H1 (cell line): ENCODE measurements at regions not wholly inside any gene's neighbourhood (a gene's known extent, or its start where the extent isn't known, plus 50 kb on each side); places are given as distances from the start of the nearest gene placed in this dataset.

ENCODE experiments used
- CTCF ChIA-PET: fragments of 300-600 bp; sonication (Branson Sonifier 250); formaldehyde crosslinking; loops from one replicate; lab custom pipeline; 2021; ENCODE audit not compliant: partially characterized antibody; lab: Charles Lee
- POLR2A ChIA-PET: fragments of 300-600 bp; sonication (Branson Sonifier 250); formaldehyde crosslinking; loops from one replicate; lab custom pipeline; 2021; ENCODE audit warnings: inconsistent platforms; ENCODE audit not compliant: partially characterized antibody; lab: Charles Lee
- DNase-seq, 2 experiments: peaks; one replicate each; pipeline versions ENCODE4 v3.0.0 to v3.0.0-alpha.2; 2010 to 2022; ENCODE audit warnings: low spot score in 2 of 2, low read depth in 1 of 2, mixed read lengths in 1 of 2
- FAIRE-seq: peaks from 2 replicates; lab custom pipeline; 2011; peaks lifted over from hg19 to GRCh38; lab: Jason Lieb, UNC
- H2AFZ ChIP-seq: 2 replicates; pipeline ENCODE4 v1.8.1; 2012; ENCODE audit warnings: low read length, inconsistent platforms
- H2AK5ac ChIP-seq: 2 replicates; pipeline ENCODE4 v1.6.1; 2013; ENCODE audit warnings: low read depth, low read length
- H2BK120ac ChIP-seq: replicated peaks from 2 replicates; pipeline ENCODE3; 2013; ENCODE audit warnings: low read depth, low read length, inconsistent platforms
- H2BK12ac ChIP-seq: 2 replicates; pipeline ENCODE4 v1.6.1; 2013; ENCODE audit warnings: low read depth, low read length
- H2BK15ac ChIP-seq: 2 replicates; pipeline ENCODE4 v1.6.1; 2013; ENCODE audit warnings: low read length
- H2BK20ac ChIP-seq: 2 replicates; pipeline ENCODE4 v1.6.1; 2013; ENCODE audit warnings: low read length
- H2BK5ac ChIP-seq: 2 replicates; pipeline ENCODE4 v1.6.1; 2013; ENCODE audit warnings: low read depth, low read length
- H3K14ac ChIP-seq: 2 replicates; pipeline ENCODE4 v1.6.1; 2013; ENCODE audit warnings: inconsistent platforms; ENCODE audit not compliant: insufficient read length
- H3K18ac ChIP-seq: 2 replicates; pipeline ENCODE4 v1.6.1; 2013; ENCODE audit warnings: low read length; ENCODE audit errors: extremely low read depth
- H3K23ac ChIP-seq: 2 replicates; pipeline ENCODE4 v1.6.1; 2013; ENCODE audit warnings: inconsistent platforms; ENCODE audit not compliant: insufficient read length
- H3K23me2 ChIP-seq: 2 replicates; pipeline ENCODE4 v1.6.1; 2013; ENCODE audit warnings: low read depth, low read length
- H3K27ac ChIP-seq: 2 replicates; pipeline ENCODE4 v1.6.1; 2011; ENCODE audit warnings: low read depth, low read length, inconsistent platforms
- H3K27me3 ChIP-seq, 4 experiments: replicated peaks in 1 of 4; 1 replicate in 1 of 4; 2 replicates in 3 of 4; pipeline versions ENCODE4 v1.6.1 to v1.8.1; 2011 to 2013; ENCODE audit warnings: low read length in 3 of 4, mild to moderate bottlenecking in 3 of 4, inconsistent platforms in 2 of 4, mixed read lengths in 2 of 4, moderate library complexity in 1 of 4; ENCODE audit not compliant: control insufficient read depth in 3 of 4, insufficient read depth in 3 of 4; ENCODE audit errors: extremely low read depth in 1 of 4
- H3K36me3 ChIP-seq, 4 experiments: 2 replicates each; pipeline versions ENCODE4 v1.6.1 to v1.8.1; 2011 to 2013; ENCODE audit warnings: mild to moderate bottlenecking in 4 of 4, low read length in 3 of 4, moderate library complexity in 2 of 4, control low read depth in 1 of 4, inconsistent platforms in 1 of 4; ENCODE audit not compliant: insufficient read depth in 4 of 4, control insufficient read depth in 2 of 4
- H3K4ac ChIP-seq: replicated peaks from 2 replicates; pipeline ENCODE3; 2013; ENCODE audit warnings: low read length, low read depth, mixed read lengths, inconsistent platforms; ENCODE audit not compliant: insufficient read length
- H3K4me1 ChIP-seq, 4 experiments: replicated peaks in 1 of 4; 1 replicate in 1 of 4; 2 replicates in 3 of 4; pipeline versions ENCODE4 v1.6.1 to v1.8.1; 2011 to 2013; ENCODE audit warnings: low read length in 3 of 4, inconsistent platforms in 2 of 4, mixed read lengths in 1 of 4; ENCODE audit not compliant: insufficient read depth in 4 of 4, control insufficient read depth in 3 of 4
- H3K4me2 ChIP-seq, 2 experiments: 2 replicates each; pipeline versions ENCODE4 v1.6.1 to v1.8.1; 2011 to 2013; ENCODE audit warnings: low read depth in 2 of 2, low read length in 2 of 2, control low read depth in 1 of 2, inconsistent platforms in 1 of 2, mild to moderate bottlenecking in 1 of 2; ENCODE audit not compliant: insufficient read depth in 1 of 2
- H3K4me3 ChIP-seq, 4 experiments: fragments of 200-600, 300-600 bp in 1 of 4; sonication (generic), shearing (Covaris generic), sonication (Bioruptor Twin) in 1 of 4; 2 replicates each; pipeline versions ENCODE4 v1.5.1 to v1.8.1; 2011 to 2016; ENCODE audit warnings: low read length in 4 of 4, low read depth in 3 of 4, control low read depth in 2 of 4, inconsistent platforms in 2 of 4, mild to moderate bottlenecking in 2 of 4, mixed read lengths in 1 of 4, moderate library complexity in 1 of 4; ENCODE audit not compliant: insufficient read depth in 2 of 4; ENCODE audit errors: extremely low read depth in 1 of 4
- H3K56ac ChIP-seq: replicated peaks from 2 replicates; pipeline ENCODE3; 2013; ENCODE audit warnings: low read depth, mild to moderate bottlenecking, mixed read lengths, low read length, inconsistent platforms; ENCODE audit not compliant: insufficient read length
- H3K79me1 ChIP-seq: 2 replicates; pipeline ENCODE4 v1.6.1; 2013; ENCODE audit warnings: low read depth, low read length, control low read depth
- H3K79me2 ChIP-seq, 2 experiments: 2 replicates each; pipeline versions ENCODE4 v1.6.1 to v1.8.1; 2012 to 2013; ENCODE audit warnings: low read length in 2 of 2, mild to moderate bottlenecking in 2 of 2, inconsistent platforms in 1 of 2; ENCODE audit not compliant: insufficient read depth in 2 of 2, control insufficient read depth in 1 of 2
- H3K9ac ChIP-seq, 4 experiments: replicated peaks in 1 of 4; 1 replicate in 1 of 4; 2 replicates in 3 of 4; pipeline versions ENCODE4 v1.6.1 to v1.8.1; 2011 to 2013; ENCODE audit warnings: low read depth in 3 of 4, low read length in 3 of 4, control low read depth in 2 of 4, mild to moderate bottlenecking in 2 of 4, moderate library complexity in 2 of 4, inconsistent platforms in 1 of 4; ENCODE audit errors: extremely low read depth in 1 of 4
- H3K9me3 ChIP-seq, 2 experiments: 2 replicates each; pipeline versions ENCODE4 v1.6.1 to v1.8.1; 2012 to 2013; ENCODE audit warnings: mild to moderate bottlenecking in 2 of 2, moderate library complexity in 2 of 2, control low read depth in 1 of 2, inconsistent platforms in 1 of 2, low read depth in 1 of 2, low read length in 1 of 2, mixed read lengths in 1 of 2; ENCODE audit not compliant: insufficient read depth in 2 of 2
- H4K20me1 ChIP-seq, 2 experiments: replicated peaks in 1 of 2; 2 replicates each; pipeline versions ENCODE3 to v1.8.1; 2011 to 2013; ENCODE audit warnings: inconsistent platforms in 2 of 2, low read length in 2 of 2, mild to moderate bottlenecking in 1 of 2; ENCODE audit not compliant: insufficient read depth in 2 of 2, control insufficient read depth in 1 of 2
- H4K5ac ChIP-seq: 2 replicates; pipeline ENCODE4 v1.6.1; 2013; ENCODE audit warnings: low read length, low read depth, mixed read lengths, inconsistent platforms; ENCODE audit not compliant: insufficient read length
- H4K8ac ChIP-seq: 2 replicates; pipeline ENCODE4 v1.8.0; 2013; ENCODE audit warnings: mild to moderate bottlenecking, moderate library complexity, low read length, inconsistent platforms; ENCODE audit not compliant: insufficient read depth; ENCODE audit errors: extremely low read depth
- H4K91ac ChIP-seq: replicated peaks from 2 replicates; pipeline ENCODE3; 2013; ENCODE audit warnings: low read length, mixed read lengths, inconsistent platforms; ENCODE audit not compliant: insufficient read length
- BRCA1 ChIP-seq: IDR thresholded peaks from 2 replicates; pipeline ENCODE4 v1.6.1; 2012; ENCODE audit warnings: low read depth, low read length, improper control_type of control experiment
- CBX8 ChIP-seq: fragments of 300-800, 300-1000 bp; sonication (generic); IDR thresholded peaks from 2 replicates; pipeline ENCODE4 v1.7.1; 2016; ENCODE audit warnings: low read depth, low read length, borderline replicate concordance
- CTBP2 ChIP-seq: IDR thresholded peaks from 2 replicates; pipeline ENCODE4 v1.7.0; 2011; ENCODE audit warnings: borderline replicate concordance, mild to moderate bottlenecking, moderate library complexity, mixed read lengths, low read length; ENCODE audit not compliant: insufficient read depth, insufficient read length
- E2F6 ChIP-seq: IDR thresholded peaks from 2 replicates; pipeline ENCODE4 v1.6.1; 2012; ENCODE audit warnings: inconsistent platforms
- EZH2 ChIP-seq: fragments of 200-600 bp; sonication (generic); IDR thresholded peaks from 2 replicates; pipeline ENCODE4 v1.7.1; 2012; ENCODE audit warnings: low read depth, mild to moderate bottlenecking, moderate library complexity, low read length, inconsistent platforms; ENCODE audit not compliant: severe bottlenecking
- JUND ChIP-seq: IDR thresholded peaks from 2 replicates; pipeline ENCODE4 v1.6.1; 2011; ENCODE audit warnings: mild to moderate bottlenecking, improper control_type of control experiment, low read length
- NRF1 ChIP-seq: IDR thresholded peaks from 2 replicates; pipeline ENCODE4 v1.6.1; 2011; ENCODE audit warnings: mild to moderate bottlenecking, low read depth, low read length, improper control_type of control experiment
- PHF8 ChIP-seq: fragments of 200-600 bp; sonication (generic); conservative IDR thresholded peaks from 2 replicates; pipeline ENCODE4 v1.7.1; 2012; ENCODE audit warnings: low read depth, mild to moderate bottlenecking, inconsistent platforms, low read length, moderate library complexity
- POLR2A ChIP-seq, 2 experiments: IDR thresholded peaks; 1 replicate in 1 of 2; 2 replicates in 1 of 2; pipeline ENCODE4 v1.6.1; 2011; ENCODE audit warnings: low read depth in 2 of 2, low read length in 2 of 2, mild to moderate bottlenecking in 2 of 2; ENCODE audit errors: control extremely low read depth in 1 of 2
- POLR2AphosphoS5 ChIP-seq: IDR thresholded peaks from 2 replicates; pipeline ENCODE4 v1.6.1; 2011; ENCODE audit warnings: low read depth, low read length
- RXRA ChIP-seq: IDR thresholded peaks from 2 replicates; pipeline ENCODE4 v1.6.1; 2011; ENCODE audit warnings: low read depth, mild to moderate bottlenecking, low read length, moderate library complexity; ENCODE audit not compliant: insufficient read depth
- SIN3A ChIP-seq, 2 experiments: IDR thresholded peaks in 1 of 2; conservative IDR thresholded peaks in 1 of 2; 2 replicates each; pipeline ENCODE4 v1.6.1; 2011 to 2012; ENCODE audit warnings: low read length in 2 of 2, improper control_type of control experiment in 1 of 2, low read depth in 1 of 2, mild to moderate bottlenecking in 1 of 2
- SIRT6 ChIP-seq: IDR thresholded peaks from one replicate; pipeline ENCODE4 v1.7.1; 2012; ENCODE audit warnings: low read length, inconsistent platforms
- TEAD4 ChIP-seq: IDR thresholded peaks from 2 replicates; pipeline ENCODE4 v1.6.1; 2012; ENCODE audit warnings: low read depth, low read length, inconsistent platforms, mixed read lengths
- YY1 ChIP-seq: IDR thresholded peaks from 2 replicates; pipeline ENCODE4 v1.6.1; 2011; ENCODE audit warnings: low read depth, mild to moderate bottlenecking, low read length
- WGBS, 2 experiments: shearing (Covaris generic) in 1 of 2; methylation state at CpG; one replicate each; pipeline versions ENCODE4 v1.1.6 to v1.1.7; 2013 to 2015; ENCODE audit warnings: low lambda C conversion rate in 2 of 2, mixed read lengths in 2 of 2, inconsistent platforms in 1 of 2, low coverage in 1 of 2, missing lambda C conversion rate in 1 of 2; ENCODE audit not compliant: insufficient replicate concordance in 2 of 2, insufficient coverage in 1 of 2, insufficient read length in 1 of 2; ENCODE audit errors: extremely low coverage in 1 of 2, missing lambda C conversion rate in 1 of 2; 5-methylcytosine and 5-hydroxymethylcytosine counted together

GRCh38 chr7:9175871-9176270 lies 742.5 kb downstream of the NXPH1 start:
- Histone ChIP-seq H2AK5ac (no peak overlapping the region), H3K27me3 (no peaks in the 10 kb centered on the region), H3K23ac (no peak overlapping the region), H3K18ac (no peak overlapping the region), H3K56ac (no peak overlapping the region), H3K79me1 (no peaks in the 10 kb centered on the region), H2BK5ac (no peak overlapping the region), H3K36me3 (no peaks in the 10 kb centered on the region), H2BK20ac (no peak overlapping the region), H3K4ac (no peak overlapping the region), H4K20me1 (no peaks in the 10 kb centered on the region), H2BK120ac (no peak overlapping the region), H3K9ac (no peak overlapping the region), H2AFZ (peak overlapping the region; percentile 77; the same call in 1 of the 2 replicates), H2BK15ac (no peak overlapping the region), H3K9me3 (no peaks in the 10 kb centered on the region), H3K79me2 (no peaks in the 10 kb centered on the region), H3K23me2 (no peaks in the 10 kb centered on the region), H3K4me3 (no peak overlapping the region), H4K5ac (no peak overlapping the region), H3K14ac (no peak overlapping the region), H4K91ac (no peak overlapping the region), H3K4me2 (no peak overlapping the region), H2BK12ac (no peak overlapping the region), H3K4me1 (no peaks in the 10 kb centered on the region), H4K8ac (no peak overlapping the region), H3K27ac (no peak overlapping the region)
- DNase-seq, result no peak
- no peak for FAIRE-seq
- ChIA-PET POLR2A (no interaction called here), CTCF (no interaction called here)
- WGBS, 2 experiments, result 63% methylated on average over 3 of the region's 3 CpGs; no CpG with 5 or more reads in 1 of the 2 experiments
- no peak for TF ChIP-seq PHF8
- no peak for TF ChIP-seq BRCA1
- TF ChIP-seq SIN3A (conservative IDR thresholded peaks at IDR 0.05 in 1 of 2, IDR thresholded peaks at IDR 0.05 in 1 of 2; ENCODE audit: low read depth in 1 of 2, low read length in 2 of 2), result no peak
- no peak for TF ChIP-seq SIRT6
- TF ChIP-seq CTBP2, result no peak
- TF ChIP-seq CBX8, result no peak
- TF ChIP-seq POLR2A (IDR thresholded peaks at IDR 0.05; ENCODE audit: control extremely low read depth in 1 of 2, low read depth in 2 of 2, low read length in 2 of 2), result no peak
- no peak for TF ChIP-seq E2F6
- no peak for TF ChIP-seq POLR2AphosphoS5
- TF ChIP-seq RXRA, result no peak
- TF ChIP-seq YY1, result no peak
- no peak for TF ChIP-seq JUND
- TF ChIP-seq NRF1, result no peak
- no peak for TF ChIP-seq EZH2
- no peak for TF ChIP-seq TEAD4
